Activated CD8-positive, alpha-beta T cell treated with anti-CD3 and anti-CD28 coated beads, Interleukin-2, amount 10 ng/mL, durations not matched to agents 7 days and 5 days (primary cell): ENCODE measurements at regions not wholly inside any gene's neighbourhood (a gene's known extent, or its start where the extent isn't known, plus 50 kb on each side); places are given as distances from the start of the nearest gene placed in this dataset.
A peak's percentile ranks its signal among the peaks of the same experiment; 100 is the strongest.
"Not testable (repeated sequence)": the region's sequence is repeated elsewhere in the genome, so short reads cannot be mapped to it uniquely, and the experiment has no call there.

Source experiments
- ATAC-seq: fragments of 150-1000 bp; cut with Tn5 transposase; one replicate; pipeline ENCODE4 v1.10.0; 2021; ENCODE audit warnings: moderate library complexity
- CTCF ChIA-PET: fragments of 350-600 bp; sonication (Branson Sonifier 250); formaldehyde crosslinking; loops from one replicate; lab custom pipeline; 2021; ENCODE audit warnings: antibody characterized with exemption; lab: Charles Lee
- POLR2A ChIA-PET: fragments of 350-600 bp; sonication (Branson Sonifier 250); formaldehyde crosslinking; loops from one replicate; lab custom pipeline; 2021; ENCODE audit warnings: antibody characterized with exemption; lab: Charles Lee
- DNase-seq: peaks from one replicate; pipeline ENCODE4 v3.0.0-alpha.2; 2020
- H3K27ac Mint-ChIP-seq: one replicate; pipeline ENCODE4 v1.8.0; 2021; ENCODE audit warnings: mild to moderate bottlenecking, mixed read lengths
- H3K27me3 Mint-ChIP-seq: one replicate; pipeline ENCODE4 v1.8.0; 2021; ENCODE audit warnings: low read depth, mixed read lengths
- H3K36me3 Mint-ChIP-seq: one replicate; pipeline ENCODE4 v1.8.0; 2021; ENCODE audit warnings: low read depth, mixed read lengths
- H3K4me1 Mint-ChIP-seq: one replicate; pipeline ENCODE4 v1.8.0; 2021; ENCODE audit warnings: low read depth, mixed read lengths
- H3K4me3 Mint-ChIP-seq: one replicate; pipeline ENCODE4 v1.8.0; 2021; ENCODE audit warnings: mild to moderate bottlenecking, mixed read lengths
- H3K9me3 Mint-ChIP-seq: one replicate; pipeline ENCODE4 v1.8.0; 2022; ENCODE audit warnings: mixed read lengths; ENCODE audit not compliant: insufficient read depth

GRCh38 chr1:146474216-146474615 lies 245.4 kb upstream of the NOTCH2NLA start:
- H3K4me3 Mint-ChIP-seq, H3K9me3 Mint-ChIP-seq, CTCF ChIA-PET, H3K36me3 Mint-ChIP-seq, H3K27ac Mint-ChIP-seq, DNase-seq, POLR2A ChIA-PET, H3K27me3 Mint-ChIP-seq, ATAC-seq: not testable (repeated sequence)
- H3K4me1 Mint-ChIP-seq = peaks cover 17% of the 10 kb centered on the region

GRCh38 chr1:146472192-146472861 lies 243.5 kb upstream of the NOTCH2NLA start:
- POLR2A ChIA-PET, H3K9me3 Mint-ChIP-seq, H3K36me3 Mint-ChIP-seq, CTCF ChIA-PET, H3K27me3 Mint-ChIP-seq, H3K4me1 Mint-ChIP-seq: not testable (repeated sequence)
- DNase-seq (peak; percentile 83), ATAC-seq (peak; percentile 100)
- H3K4me3 Mint-ChIP-seq = peak overlapping the region; percentile 76
- peak overlapping the region; percentile 73 for H3K27ac Mint-ChIP-seq

GRCh38 chr1:146459939-146460338 lies 231.1 kb upstream of the NOTCH2NLA start:
- H3K36me3 Mint-ChIP-seq, DNase-seq, H3K9me3 Mint-ChIP-seq, CTCF ChIA-PET, H3K4me3 Mint-ChIP-seq, H3K27me3 Mint-ChIP-seq, H3K27ac Mint-ChIP-seq, POLR2A ChIA-PET: not testable (repeated sequence)
- H3K4me1 Mint-ChIP-seq = peaks cover 15% of the 10 kb centered on the region
- ATAC-seq = peak; percentile 49

DNA sequence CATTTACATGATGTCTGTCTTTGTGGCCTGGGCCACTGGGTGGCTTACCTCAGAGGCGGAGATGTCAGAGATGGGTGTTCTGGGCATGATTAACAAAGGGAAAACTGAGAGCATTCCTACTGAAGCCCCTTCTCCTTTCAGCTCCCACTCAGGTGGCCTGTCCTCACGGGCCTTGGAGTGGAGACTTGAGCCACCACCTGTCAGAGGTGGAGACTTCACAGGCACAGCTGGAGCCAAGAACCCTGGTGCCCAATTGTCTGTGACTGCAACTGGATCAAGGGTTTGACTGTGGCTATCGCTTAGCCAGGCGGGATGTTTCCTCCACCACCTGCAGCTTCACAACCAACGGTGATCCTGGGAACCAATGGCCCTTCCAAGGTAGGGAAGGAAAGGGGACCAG lies 230.5 kb upstream of the NOTCH2NLA start:
- H3K4me1 Mint-ChIP-seq = peaks cover 13% of the 10 kb centered on the region
- H3K27ac Mint-ChIP-seq = peak overlapping the region; percentile 46
- DNase-seq, ATAC-seq, H3K27me3 Mint-ChIP-seq, POLR2A ChIA-PET, CTCF ChIA-PET, H3K36me3 Mint-ChIP-seq, H3K4me3 Mint-ChIP-seq, H3K9me3 Mint-ChIP-seq: not testable (repeated sequence)

- peak; percentile 11 for ATAC-seq
Observed at GRCh38 chr1:146448877-146449246, 220.0 kb upstream of the NOTCH2NLA start.

DNA sequence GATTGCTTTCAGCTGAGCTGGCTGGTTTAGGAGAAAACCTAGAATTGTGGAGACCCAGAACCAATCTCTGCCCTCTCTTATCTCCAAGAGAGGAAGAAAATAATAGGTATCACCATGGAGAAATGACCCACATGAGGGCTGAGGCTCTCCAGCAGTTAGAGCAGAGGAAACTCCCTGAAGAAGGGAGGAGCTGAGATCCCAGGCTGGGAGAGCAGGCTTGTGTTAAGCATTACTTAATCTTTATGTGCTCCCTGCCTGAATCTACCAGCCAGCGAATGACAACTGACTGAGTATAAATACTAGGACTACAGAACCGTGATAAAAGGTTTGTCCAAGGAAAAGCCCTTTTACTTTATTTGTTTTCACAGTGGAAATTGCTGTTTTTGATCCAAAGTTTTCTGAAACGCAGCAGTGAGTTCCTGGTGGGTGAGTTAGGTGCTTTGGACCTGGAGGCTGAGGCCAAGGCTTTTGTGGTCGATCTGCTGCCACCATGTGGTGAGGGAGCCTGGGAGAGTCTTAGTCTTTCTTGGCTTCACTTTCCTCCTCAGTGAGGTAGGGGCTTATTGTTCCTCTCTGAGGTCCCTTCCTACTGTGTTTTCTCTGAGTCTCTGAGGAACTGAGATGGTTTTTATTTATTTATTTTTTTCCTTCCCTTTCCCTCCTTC lies 219.5 kb upstream of the NOTCH2NLA start:
- DNase-seq (peak; percentile 75), ATAC-seq (peak; percentile 51)
- H3K27ac Mint-ChIP-seq, CTCF ChIA-PET, H3K27me3 Mint-ChIP-seq, H3K4me3 Mint-ChIP-seq, POLR2A ChIA-PET, H3K4me1 Mint-ChIP-seq, H3K36me3 Mint-ChIP-seq, H3K9me3 Mint-ChIP-seq: not testable (repeated sequence)

More at GRCh38 chr1:146448877-146449246, 220.0 kb upstream of the NOTCH2NLA start:
- H3K36me3 Mint-ChIP-seq, CTCF ChIA-PET, H3K9me3 Mint-ChIP-seq, DNase-seq, POLR2A ChIA-PET, H3K27ac Mint-ChIP-seq, H3K4me1 Mint-ChIP-seq, H3K27me3 Mint-ChIP-seq, H3K4me3 Mint-ChIP-seq: not testable (repeated sequence)

GRCh38 chr1:146443871-146444222 lies 215.0 kb upstream of the NOTCH2NLA start:
- H3K9me3 Mint-ChIP-seq, H3K27me3 Mint-ChIP-seq, POLR2A ChIA-PET, ATAC-seq, H3K4me1 Mint-ChIP-seq, CTCF ChIA-PET, H3K36me3 Mint-ChIP-seq: not testable (repeated sequence)
- Mint-ChIP-seq H3K4me3 (peak overlapping the region; percentile 76), H3K27ac (peak overlapping the region; percentile 84)
- peak; percentile 40 for DNase-seq

- H3K4me3 Mint-ChIP-seq, ATAC-seq, H3K27me3 Mint-ChIP-seq, DNase-seq, CTCF ChIA-PET, H3K27ac Mint-ChIP-seq, H3K4me1 Mint-ChIP-seq, H3K9me3 Mint-ChIP-seq, POLR2A ChIA-PET, H3K36me3 Mint-ChIP-seq: not testable (repeated sequence)
Observed at GRCh38 chr1:146443088-146443870, 214.5 kb upstream of the NOTCH2NLA start.

DNA sequence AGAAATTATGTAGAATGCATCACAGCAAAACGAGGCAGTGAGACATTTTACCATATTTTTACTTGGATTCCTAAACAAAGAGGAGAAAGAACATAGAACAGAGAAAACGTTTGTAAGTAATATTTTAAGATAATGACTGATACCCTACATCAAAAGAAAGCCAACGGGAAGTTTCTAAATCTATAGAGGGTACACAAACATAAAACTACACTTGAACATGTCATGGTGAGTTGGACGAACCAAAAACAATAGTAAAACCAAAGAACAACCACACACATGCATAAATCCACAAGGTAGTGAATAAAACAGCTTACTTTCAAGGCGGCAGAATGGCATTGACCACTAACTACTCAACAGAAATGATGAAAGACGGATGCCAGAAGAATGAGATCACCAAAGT lies 209.7 kb upstream of the NOTCH2NLA start:
- H3K4me3 Mint-ChIP-seq, DNase-seq, H3K4me1 Mint-ChIP-seq, ATAC-seq, POLR2A ChIA-PET, H3K27ac Mint-ChIP-seq, H3K27me3 Mint-ChIP-seq, CTCF ChIA-PET, H3K9me3 Mint-ChIP-seq, H3K36me3 Mint-ChIP-seq: not testable (repeated sequence)

DNA sequence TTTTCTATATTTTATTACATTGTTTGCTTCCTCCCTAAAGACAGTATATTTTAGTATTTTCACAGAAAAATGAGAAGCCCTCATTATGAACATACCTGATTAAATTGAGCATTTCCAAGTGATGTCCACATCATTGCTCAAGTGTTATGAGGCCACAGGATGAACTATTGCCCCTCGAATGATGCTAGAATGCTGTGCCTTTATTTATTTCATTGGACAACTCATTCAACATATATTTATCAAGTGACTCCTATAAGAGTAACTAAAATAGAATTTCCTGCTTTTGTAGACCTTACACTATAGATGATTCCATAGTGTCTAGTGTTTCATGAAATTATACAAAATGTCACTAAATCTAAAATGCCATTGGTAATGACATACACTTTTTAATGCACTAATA lies 187.8 kb upstream of the NOTCH2NLA start:
- H3K27me3 Mint-ChIP-seq, H3K4me1 Mint-ChIP-seq, H3K36me3 Mint-ChIP-seq, H3K9me3 Mint-ChIP-seq, CTCF ChIA-PET, ATAC-seq, DNase-seq, POLR2A ChIA-PET, H3K27ac Mint-ChIP-seq, H3K4me3 Mint-ChIP-seq: not testable (repeated sequence)

GRCh38 chr1:146415017-146415416 lies 186.2 kb upstream of the NOTCH2NLA start:
- CTCF ChIA-PET, H3K9me3 Mint-ChIP-seq, H3K36me3 Mint-ChIP-seq, POLR2A ChIA-PET, DNase-seq, H3K27me3 Mint-ChIP-seq, H3K4me3 Mint-ChIP-seq, ATAC-seq: not testable (repeated sequence)
- Mint-ChIP-seq H3K27ac (peak overlapping the region; percentile 52), H3K4me1 (peaks cover 11% of the 10 kb centered on the region)

DNA sequence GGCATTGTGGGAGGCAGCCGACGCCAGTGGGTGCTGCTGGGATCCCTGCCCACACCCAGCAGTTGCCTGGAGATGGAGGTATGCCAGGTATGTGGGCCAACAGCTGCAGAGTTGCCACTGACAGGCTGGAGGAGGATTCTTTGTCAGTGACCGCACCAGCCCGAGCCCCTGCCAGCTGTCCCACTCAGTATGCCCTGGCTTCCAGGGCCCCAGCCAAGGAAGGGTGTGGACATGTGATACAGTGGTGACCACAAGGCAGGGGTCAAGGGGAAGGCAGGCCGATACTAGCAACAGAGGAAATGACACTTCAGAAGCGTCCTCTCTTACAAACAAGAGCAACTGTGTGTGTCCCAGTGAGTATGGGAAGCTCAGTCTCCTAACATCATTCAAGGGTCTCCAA lies 185.1 kb upstream of the NOTCH2NLA start:
- Mint-ChIP-seq H3K4me3 (peak overlapping the region; percentile 62), H3K27ac (peak overlapping the region; percentile 77), H3K4me1 (peaks cover 15% of the 10 kb centered on the region)
- H3K9me3 Mint-ChIP-seq, ATAC-seq, H3K27me3 Mint-ChIP-seq, CTCF ChIA-PET, DNase-seq, POLR2A ChIA-PET, H3K36me3 Mint-ChIP-seq: not testable (repeated sequence)
